Right lobe of liver (tissue), 4 donors: ENCODE measurements at regions not wholly inside any gene's neighbourhood (a gene's known extent, or its start where the extent isn't known, plus 50 kb on each side); places are given as distances from the start of the nearest gene placed in this dataset.

Experiments
- CTCF ChIP-seq, 4 donors: fragments of 200-600 bp in 3 of 4; fragments of 450-650 bp in 1 of 4; IDR thresholded peaks; one replicate each; pipeline versions ENCODE4 v1.5.1 to v1.8.0; 2016 to 2022; ENCODE audit warnings: antibody characterized with exemption in 4 of 4, mild to moderate bottlenecking in 2 of 4
- POLR2A ChIP-seq: fragments of 450-650 bp; IDR thresholded peaks from one replicate; pipeline ENCODE4 v1.6.1; 2017; ENCODE audit warnings: antibody characterized with exemption, mild to moderate bottlenecking
- donor health status: DM: no; HTN: no; CAD: no.
- donor health status: DM: no; HTN: no; CAD: no.
- donor health status: DM: no; HTN: yes; CAD: no.

GRCh38 chr2:58709274-58709673 is 468.1 kb upstream of the FANCL start:
- TF ChIP-seq POLR2A (no peak), CTCF (IDR thresholded peaks at IDR 0.05) (no peak)
